HepG2 (cell line): ENCODE measurements at regions not wholly inside any gene's neighbourhood (a gene's known extent, or its start where the extent isn't known, plus 50 kb on each side); places are given as distances from the start of the nearest gene placed in this dataset.

ENCODE experiments used
- ATAC-seq: fragments of 200-7000 bp; cut with Tn5 transposase; 3 replicates; pipeline ENCODE4 v1.9.1; 2020; ENCODE audit warnings: mild to moderate bottlenecking, moderate library complexity
- BruUV-seq: library from RNA; stranded (reverse); fragments of 400-500 nt; replicated peaks from 2 replicates; lab custom pipeline; 2021; lab: Mats Ljungman, UMichigan
- CTCF ChIA-PET: fragments of 300-600 bp; formaldehyde crosslinking; extraction: SDS; loops from one replicate; lab custom pipeline; 2021; ENCODE audit warnings: low total read pairs, inconsistent platforms, low intra/inter-chr PET ratio; lab: Yijun Ruan, JAX
- POLR2A ChIA-PET: fragments of 350-600 bp; sonication (Branson Sonifier 250); formaldehyde crosslinking; loops from one replicate; lab custom pipeline; 2020; ENCODE audit warnings: antibody characterized with exemption, inconsistent platforms; lab: Yijun Ruan, JAX
- DNase-seq: peaks from one replicate; pipeline ENCODE4 v3.0.0-alpha.2; 2015; ENCODE audit warnings: low spot score
- FAIRE-seq: peaks from 3 replicates; lab custom pipeline; 2011; peaks lifted over from hg19 to GRCh38; lab: Jason Lieb, UNC
- H2AFZ ChIP-seq: one replicate; pipeline ENCODE4 v1.6.1; 2011; ENCODE audit warnings: low read length, inconsistent platforms
- H3K27ac ChIP-seq: fragments of 300-600 bp; 3 replicates; pipeline ENCODE4 v1.8.0; 2011; ENCODE audit warnings: mixed run types, mild to moderate bottlenecking, mixed read lengths, low read length, inconsistent platforms; ENCODE audit not compliant: insufficient read depth; ENCODE audit errors: extremely low read length
- H3K27me3 ChIP-seq, 2 experiments: fragments of 200-600 bp in 1 of 2; 2 replicates in 1 of 2; 3 replicates in 1 of 2; pipeline versions ENCODE4 v1.6.0 to v1.8.0; 2011; ENCODE audit warnings: low read length in 2 of 2, mild to moderate bottlenecking in 2 of 2, moderate library complexity in 2 of 2, inconsistent platforms in 1 of 2; ENCODE audit not compliant: insufficient read depth in 2 of 2, control insufficient read depth in 1 of 2
- H3K36me3 ChIP-seq, 2 experiments: fragments of 200-600 bp in 1 of 2; replicated peaks in 1 of 2; 2 replicates in 1 of 2; 3 replicates in 1 of 2; pipeline versions ENCODE4 v1.5.1 to v1.8.0; 2011; ENCODE audit warnings: low read length in 2 of 2, inconsistent platforms in 1 of 2; ENCODE audit not compliant: insufficient read depth in 2 of 2, control insufficient read depth in 1 of 2
- H3K4me1 ChIP-seq: 2 replicates; pipeline ENCODE4 v1.5.1; 2012; ENCODE audit warnings: low read length, inconsistent platforms; ENCODE audit not compliant: insufficient read depth
- H3K4me2 ChIP-seq: 2 replicates; pipeline ENCODE4 v1.6.0; 2011; ENCODE audit warnings: low read depth, low read length, inconsistent platforms
- H3K4me3 ChIP-seq, 3 experiments: fragments of 200-600 bp in 1 of 3; sonication (generic), shearing (Covaris generic) in 1 of 3; replicated peaks in 1 of 3; 2 replicates each; pipeline ENCODE4 v1.5.1; 2011 to 2016; ENCODE audit warnings: low read length in 3 of 3, inconsistent platforms in 2 of 3, low read depth in 2 of 3, mild to moderate bottlenecking in 2 of 3, control low read depth in 1 of 3, mixed read lengths in 1 of 3; ENCODE audit not compliant: insufficient read depth in 1 of 3
- H3K79me2 ChIP-seq: one replicate; pipeline ENCODE4 v1.6.1; 2011; ENCODE audit warnings: low read length, inconsistent platforms; ENCODE audit not compliant: insufficient read depth
- H3K9ac ChIP-seq: 2 replicates; pipeline ENCODE4 v1.6.0; 2011; ENCODE audit warnings: mild to moderate bottlenecking, low read depth, low read length, inconsistent platforms; ENCODE audit not compliant: insufficient read depth
- H3K9me3 ChIP-seq: 2 replicates; pipeline ENCODE4 v1.5.1; 2012; ENCODE audit warnings: mild to moderate bottlenecking, low read length
- H4K20me1 ChIP-seq: 2 replicates; pipeline ENCODE4 v1.6.0; 2011; ENCODE audit warnings: inconsistent platforms, mild to moderate bottlenecking, low read length, moderate library complexity; ENCODE audit not compliant: insufficient read depth
- HNRNPLL ChIP-seq: fragments of 200-400 bp; formaldehyde crosslinking; IDR thresholded peaks from 2 replicates; pipeline ENCODE4 v1.6.1; 2017; ENCODE audit warnings: mild to moderate bottlenecking, low read depth, low read length; ENCODE audit not compliant: poor library complexity, severe bottlenecking
- KAT8 ChIP-seq: IDR thresholded peaks from 2 replicates; pipeline ENCODE4 v1.6.1; 2016; ENCODE audit warnings: missing genetic modification reagents, missing compliant biosample characterization
- MBD4 ChIP-seq: IDR thresholded peaks from 2 replicates; pipeline ENCODE4 v1.6.1; 2012; ENCODE audit warnings: low read length, inconsistent platforms, borderline replicate concordance
- MBNL3 ChIP-seq: fragments of 250-450 bp; sonication (Bioruptor Pico); conservative IDR thresholded peaks from 2 replicates; pipeline ENCODE4 v1.8.0; 2022; ENCODE audit warnings: mild to moderate bottlenecking, inconsistent platforms
- MTF2 ChIP-seq: sonication (generic); formaldehyde crosslinking; IDR thresholded peaks from 2 replicates; pipeline ENCODE4 v1.5.0; 2020; ENCODE audit warnings: missing genetic modification reagents, borderline replicate concordance
- RFX1 ChIP-seq: fragments of 450-650 bp; IDR thresholded peaks from 2 replicates; pipeline ENCODE4 v1.6.1; 2017
- SRSF9 ChIP-seq: fragments of 200-400 bp; formaldehyde crosslinking; IDR thresholded peaks from 2 replicates; pipeline ENCODE4 v1.6.1; 2018; ENCODE audit warnings: borderline replicate concordance, mild to moderate bottlenecking, low read depth, low read length; ENCODE audit not compliant: insufficient read depth, poor library complexity, severe bottlenecking
- TBX2 ChIP-seq: sonication (generic); formaldehyde crosslinking; IDR thresholded peaks from 2 replicates; pipeline ENCODE4 v1.5.0; 2020; ENCODE audit warnings: missing genetic modification reagents, mild to moderate bottlenecking, borderline replicate concordance
- ZBTB10 ChIP-seq: sonication (generic); formaldehyde crosslinking; IDR thresholded peaks from 2 replicates; pipeline ENCODE4 v1.4.0; 2020; ENCODE audit warnings: missing genetic modification reagents, borderline replicate concordance
- ZKSCAN8 ChIP-seq: IDR thresholded peaks from 2 replicates; pipeline ENCODE4 v1.6.1; 2016; ENCODE audit warnings: borderline replicate concordance, missing genetic modification reagents, missing compliant biosample characterization
- ZMYM2 ChIP-seq: sonication (generic); formaldehyde crosslinking; IDR thresholded peaks from 2 replicates; pipeline ENCODE4 v1.8.0; 2022; ENCODE audit warnings: mild to moderate bottlenecking, missing genetic modification reagents
- ZNF263 ChIP-seq: sonication (generic); formaldehyde crosslinking; IDR thresholded peaks from 2 replicates; pipeline ENCODE4 v1.4.0; 2020; ENCODE audit warnings: missing genetic modification reagents
- ZNF326 ChIP-seq: sonication (generic); formaldehyde crosslinking; IDR thresholded peaks from 2 replicates; pipeline ENCODE4 v1.4.0; 2020; ENCODE audit warnings: missing genetic modification reagents, borderline replicate concordance
- ZNF75D ChIP-seq: sonication (generic); formaldehyde crosslinking; IDR thresholded peaks from 2 replicates; pipeline ENCODE4 v1.8.1; 2023; ENCODE audit warnings: missing genetic modification reagents, mild to moderate bottlenecking, borderline replicate concordance
- WGBS: methylation state at CpG from one replicate; pipeline ENCODE4 v1.1.6; 2017; ENCODE audit warnings: low lambda C conversion rate; 5-methylcytosine and 5-hydroxymethylcytosine counted together
- in situ Hi-C: cut with HindIII; loops from 2 replicates; pipeline ENCODE4 v1.10.0; 2017; ENCODE audit warnings: low pct_unique_long_range_greater_than_20kb; ENCODE audit not compliant: extremely low pct_ligation_motif_present
- intact Hi-C: fragments of 100-400 bp; cut with micrococcal nuclease; formaldehyde crosslinking; loops from one replicate; pipeline ENCODE4 v1.10.0; 2022; ENCODE audit not compliant: unreplicated experiment
- TF ChIP-seq, protein P1 (sequence below): sonication (generic); formaldehyde crosslinking; IDR thresholded peaks from 2 replicates; pipeline ENCODE4 v1.5.0; 2020; ENCODE audit warnings: missing genetic modification reagents
- TF ChIP-seq, protein P2 (sequence below): fragments of 450-650 bp; IDR thresholded peaks from 2 replicates; pipeline ENCODE4 v1.6.1; 2016

- no peak for FAIRE-seq
- CTCF ChIA-PET = no interaction called here
- no peak overlapping the region for H3K4me3 ChIP-seq
- no peaks in the 10 kb centered on the region for H3K4me1 ChIP-seq
- no TSS peak for BruUV-seq
- no peak for TF ChIP-seq HNRNPLL
- no peak for TF ChIP-seq SRSF9
- no peak for TF ChIP-seq RFX1
- no peak for TF ChIP-seq ZBTB10 (CRISPR knock-in tag)
- no peak for TF ChIP-seq MTF2 (CRISPR knock-in tag)
- no peak for TF ChIP-seq ZKSCAN8 (CRISPR knock-in tag)
- TF ChIP-seq MBNL3 = no peak
- TF ChIP-seq, protein P1, sequence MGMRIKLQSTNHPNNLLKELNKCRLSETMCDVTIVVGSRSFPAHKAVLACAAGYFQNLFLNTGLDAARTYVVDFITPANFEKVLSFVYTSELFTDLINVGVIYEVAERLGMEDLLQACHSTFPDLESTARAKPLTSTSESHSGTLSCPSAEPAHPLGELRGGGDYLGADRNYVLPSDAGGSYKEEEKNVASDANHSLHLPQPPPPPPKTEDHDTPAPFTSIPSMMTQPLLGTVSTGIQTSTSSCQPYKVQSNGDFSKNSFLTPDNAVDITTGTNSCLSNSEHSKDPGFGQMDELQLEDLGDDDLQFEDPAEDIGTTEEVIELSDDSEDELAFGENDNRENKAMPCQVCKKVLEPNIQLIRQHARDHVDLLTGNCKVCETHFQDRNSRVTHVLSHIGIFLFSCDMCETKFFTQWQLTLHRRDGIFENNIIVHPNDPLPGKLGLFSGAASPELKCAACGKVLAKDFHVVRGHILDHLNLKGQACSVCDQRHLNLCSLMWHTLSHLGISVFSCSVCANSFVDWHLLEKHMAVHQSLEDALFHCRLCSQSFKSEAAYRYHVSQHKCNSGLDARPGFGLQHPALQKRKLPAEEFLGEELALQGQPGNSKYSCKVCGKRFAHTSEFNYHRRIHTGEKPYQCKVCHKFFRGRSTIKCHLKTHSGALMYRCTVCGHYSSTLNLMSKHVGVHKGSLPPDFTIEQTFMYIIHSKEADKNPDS (CRISPR knock-in tag) = no peak
- no peak for TF ChIP-seq TBX2 (CRISPR knock-in tag)
- TF ChIP-seq KAT8 = no peak
- TF ChIP-seq ZNF326 (CRISPR knock-in tag) = no peak
- no peak for TF ChIP-seq ZNF263
- TF ChIP-seq ZMYM2 (CRISPR knock-in tag) = no peak
- no peak for TF ChIP-seq ZNF75D (CRISPR knock-in tag)
- TF ChIP-seq, protein P2, sequence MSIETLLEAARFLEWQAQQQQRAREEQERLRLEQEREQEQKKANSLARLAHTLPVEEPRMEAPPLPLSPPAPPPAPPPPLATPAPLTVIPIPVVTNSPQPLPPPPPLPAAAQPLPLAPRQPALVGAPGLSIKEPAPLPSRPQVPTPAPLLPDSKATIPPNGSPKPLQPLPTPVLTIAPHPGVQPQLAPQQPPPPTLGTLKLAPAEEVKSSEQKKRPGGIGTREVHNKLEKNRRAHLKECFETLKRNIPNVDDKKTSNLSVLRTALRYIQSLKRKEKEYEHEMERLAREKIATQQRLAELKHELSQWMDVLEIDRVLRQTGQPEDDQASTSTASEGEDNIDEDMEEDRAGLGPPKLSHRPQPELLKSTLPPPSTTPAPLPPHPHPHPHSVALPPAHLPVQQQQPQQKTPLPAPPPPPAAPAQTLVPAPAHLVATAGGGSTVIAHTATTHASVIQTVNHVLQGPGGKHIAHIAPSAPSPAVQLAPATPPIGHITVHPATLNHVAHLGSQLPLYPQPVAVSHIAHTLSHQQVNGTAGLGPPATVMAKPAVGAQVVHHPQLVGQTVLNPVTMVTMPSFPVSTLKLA = no peak
- TF ChIP-seq MBD4 = no peak
- DNase-seq = no peak
- in situ Hi-C loops (no loop called here), intact Hi-C loops (no loop called here)
- no peak overlapping the region for H2AFZ ChIP-seq
- no peak for ATAC-seq
- H4K20me1 ChIP-seq = no peaks in the 10 kb centered on the region
- POLR2A ChIA-PET = no interaction called here
- H3K36me3 ChIP-seq = no peaks in the 10 kb centered on the region
- H3K27ac ChIP-seq = no peak overlapping the region
- no peaks in the 10 kb centered on the region for H3K79me2 ChIP-seq
- H3K4me2 ChIP-seq = no peak overlapping the region
- 7% methylated on average over 5 of the region's 5 CpGs for WGBS
- no peaks in the 10 kb centered on the region for H3K9me3 ChIP-seq
- 0 out of 5 replicates have a peak, but pooled peaks cover 0 to 3% of the 10 kb centered on the region in 2 experiments for H3K27me3 ChIP-seq
- no peak overlapping the region for H3K9ac ChIP-seq
Observed at GRCh38 chr7:35513195-35513594, 181.7 kb downstream of the HERPUD2 start.
